ENCODE measurements at regions not wholly inside any gene's neighbourhood (a gene's known extent, or its start where the extent isn't known, plus 50 kb on each side); places are given as distances from the start of the nearest gene placed in this dataset.

- ATAC-seq (no peak), DNase-seq (ENCODE audit: extremely low read depth in 1 of 4, low spot score in 3 of 4) (no peak), FAIRE-seq (no peak)
- Histone ChIP-seq H3K79me2 (ENCODE audit: control insufficient read depth, insufficient read depth, low read length) (no peaks in the 10 kb centered on the region), H3K9me3 (replicated peaks; ENCODE audit: control insufficient read depth, insufficient read depth, low read depth, low read length) (no peaks in the 10 kb centered on the region), H4K20me1 (replicated peaks; ENCODE audit: control insufficient read depth, insufficient read depth, low read length) (0 out of 2 replicates have a peak, but pooled peaks cover 6% of the 10 kb centered on the region), H3K36me3 (ENCODE audit: control insufficient read depth, insufficient read depth, low read length) (no peaks in the 10 kb centered on the region), H3K4me1 (replicated peaks in 1 of 2; ENCODE audit: control insufficient read depth in 2 of 2, insufficient read depth in 2 of 2, low read length in 2 of 2) (no peaks in the 10 kb centered on the region), H2AFZ (ENCODE audit: low read depth, low read length) (no peak overlapping the region), H3K4me2 (ENCODE audit: insufficient read depth, low read length) (no peak overlapping the region), H3K27ac (ENCODE audit: extremely low read depth, low read depth, low read length) (no peak overlapping the region), H3K4me3 (no peak overlapping the region), H3K9me1 (ENCODE audit: control insufficient read depth, insufficient read depth, low read length) (no peaks in the 10 kb centered on the region), H3K27me3 (ENCODE audit: control insufficient read depth in 2 of 2, insufficient read depth in 2 of 2, low read length in 2 of 2) (peaks cover 0 to 12% of the 10 kb centered on the region in 2 experiments; a peak in 2 of 5 replicates), H3K9ac (ENCODE audit: insufficient read depth in 1 of 2, low read depth in 2 of 2, low read length in 2 of 2) (no peak overlapping the region)
- BruUV-seq (replicated peaks): no TSS peak
- in situ Hi-C loops (cut with MboI): no loop called here
- TF ChIP-seq STAT5B (CRISPR knock-in tag; IDR thresholded peaks at IDR 0.05) (no peak), PHF21A (IDR thresholded peaks at IDR 0.05; ENCODE audit: borderline replicate concordance, low read depth) (no peak), HIVEP1 (CRISPR knock-in tag; IDR thresholded peaks at IDR 0.05) (no peak), PCBP2 (IDR thresholded peaks at IDR 0.05; ENCODE audit: low read depth, low read length, poor library complexity, severe bottlenecking) (no peak), FIP1L1 (IDR thresholded peaks at IDR 0.05; ENCODE audit: low read depth, low read length, poor library complexity, severe bottlenecking) (no peak), PHB2 (IDR thresholded peaks at IDR 0.05; ENCODE audit: low read depth) (no peak), FOS (IDR thresholded peaks at IDR 0.05; ENCODE audit: extremely low read depth, insufficient read length) (no peak), ATF4 (CRISPR knock-in tag; IDR thresholded peaks at IDR 0.05) (no peak), RHOXF2B (CRISPR knock-in tag; conservative IDR thresholded peaks at IDR 0.05) (no peak), ERF (CRISPR knock-in tag; IDR thresholded peaks at IDR 0.05) (no peak)
- 3% methylated on average over 7 of the region's 7 CpGs for WGBS (ENCODE audit: insufficient coverage, low coverage, missing lambda C conversion rate)
- POLR2A ChIA-PET: interaction anchor here (0.6 kb wide), 1 partner anchor 26 kb away, joined by 3 read pairs; no protein-coding TSS in a partner anchor
- intact Hi-C loops (cut with micrococcal nuclease): no loop called here
- CTCF ChIA-PET (ENCODE audit: low intra/inter-chr PET ratio): no interaction called here
These were observed 314.3 kb upstream of the IRX1 start for GRCh38 chr5:3281366-3281765.
